PC-3 (cell line): ENCODE measurements at regions not wholly inside any gene's neighbourhood (a gene's known extent, or its start where the extent isn't known, plus 50 kb on each side); places are given as distances from the start of the nearest gene placed in this dataset.

Experiments used
- EZH2 ChIP-seq: fragments of 300-600 bp; sonication (generic); IDR thresholded peaks from one replicate; pipeline ENCODE4 v1.6.1; 2017; ENCODE audit warnings: antibody characterized with exemption, mild to moderate bottlenecking, low read length; ENCODE audit not compliant: unreplicated experiment
- EZH2phosphoT487 ChIP-seq: fragments of 300-600 bp; sonication (generic); IDR thresholded peaks from 2 replicates; pipeline ENCODE4 v1.6.1; 2018; ENCODE audit warnings: mild to moderate bottlenecking, antibody characterized with exemption, low read length, borderline replicate concordance
- TF ChIP-seq, protein P1 (sequence below): fragments of 300-600 bp; sonication (generic); conservative IDR thresholded peaks from 2 replicates; pipeline ENCODE4 v1.5.1; 2017; ENCODE audit warnings: antibody characterized with exemption, low read depth, mild to moderate bottlenecking, low read length

DNA sequence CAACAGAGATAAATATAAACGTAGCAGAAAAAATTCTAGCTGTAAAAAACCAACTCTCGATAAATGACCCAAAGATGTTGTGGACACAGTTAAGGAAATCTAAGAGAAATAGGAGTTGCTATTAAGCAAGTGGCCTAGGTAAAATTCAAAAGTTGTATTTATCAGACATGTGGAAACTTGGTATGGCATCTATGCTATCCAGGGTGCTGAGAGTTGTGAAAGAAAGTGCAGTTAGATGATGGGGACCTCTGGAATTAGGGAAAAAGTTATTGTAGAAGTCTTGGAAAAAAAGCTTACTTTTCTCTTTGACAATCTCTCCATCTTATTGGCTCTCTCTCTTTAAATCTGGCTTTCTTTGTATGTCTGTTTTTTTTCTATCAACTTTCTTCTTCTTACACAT, 1090.9 kb downstream of the TBL1XR1 start:
- TF ChIP-seq, protein P1, sequence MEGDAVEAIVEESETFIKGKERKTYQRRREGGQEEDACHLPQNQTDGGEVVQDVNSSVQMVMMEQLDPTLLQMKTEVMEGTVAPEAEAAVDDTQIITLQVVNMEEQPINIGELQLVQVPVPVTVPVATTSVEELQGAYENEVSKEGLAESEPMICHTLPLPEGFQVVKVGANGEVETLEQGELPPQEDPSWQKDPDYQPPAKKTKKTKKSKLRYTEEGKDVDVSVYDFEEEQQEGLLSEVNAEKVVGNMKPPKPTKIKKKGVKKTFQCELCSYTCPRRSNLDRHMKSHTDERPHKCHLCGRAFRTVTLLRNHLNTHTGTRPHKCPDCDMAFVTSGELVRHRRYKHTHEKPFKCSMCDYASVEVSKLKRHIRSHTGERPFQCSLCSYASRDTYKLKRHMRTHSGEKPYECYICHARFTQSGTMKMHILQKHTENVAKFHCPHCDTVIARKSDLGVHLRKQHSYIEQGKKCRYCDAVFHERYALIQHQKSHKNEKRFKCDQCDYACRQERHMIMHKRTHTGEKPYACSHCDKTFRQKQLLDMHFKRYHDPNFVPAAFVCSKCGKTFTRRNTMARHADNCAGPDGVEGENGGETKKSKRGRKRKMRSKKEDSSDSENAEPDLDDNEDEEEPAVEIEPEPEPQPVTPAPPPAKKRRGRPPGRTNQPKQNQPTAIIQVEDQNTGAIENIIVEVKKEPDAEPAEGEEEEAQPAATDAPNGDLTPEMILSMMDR, result no peak
- no peak for TF ChIP-seq EZH2
- TF ChIP-seq EZH2phosphoT487, result no peak
